H1 (cell line): ENCODE measurements at regions not wholly inside any gene's neighbourhood (a gene's known extent, or its start where the extent isn't known, plus 50 kb on each side); places are given as distances from the start of the nearest gene placed in this dataset.

Experiments
- CTCF ChIA-PET: fragments of 300-600 bp; sonication (Branson Sonifier 250); formaldehyde crosslinking; loops from one replicate; lab custom pipeline; 2021; ENCODE audit not compliant: partially characterized antibody; lab: Charles Lee
- POLR2A ChIA-PET: fragments of 300-600 bp; sonication (Branson Sonifier 250); formaldehyde crosslinking; loops from one replicate; lab custom pipeline; 2021; ENCODE audit warnings: inconsistent platforms; ENCODE audit not compliant: partially characterized antibody; lab: Charles Lee
- DNase-seq, 2 experiments: peaks; one replicate each; pipeline versions ENCODE4 v3.0.0 to v3.0.0-alpha.2; 2010 to 2022; ENCODE audit warnings: low spot score in 2 of 2, low read depth in 1 of 2, mixed read lengths in 1 of 2
- FAIRE-seq: peaks from 2 replicates; lab custom pipeline; 2011; peaks lifted over from hg19 to GRCh38; lab: Jason Lieb, UNC
- H2AFZ ChIP-seq: 2 replicates; pipeline ENCODE4 v1.8.1; 2012; ENCODE audit warnings: low read length, inconsistent platforms
- H2AK5ac ChIP-seq: 2 replicates; pipeline ENCODE4 v1.6.1; 2013; ENCODE audit warnings: low read depth, low read length
- H2BK120ac ChIP-seq: replicated peaks from 2 replicates; pipeline ENCODE3; 2013; ENCODE audit warnings: low read depth, low read length, inconsistent platforms
- H2BK12ac ChIP-seq: 2 replicates; pipeline ENCODE4 v1.6.1; 2013; ENCODE audit warnings: low read depth, low read length
- H2BK15ac ChIP-seq: 2 replicates; pipeline ENCODE4 v1.6.1; 2013; ENCODE audit warnings: low read length
- H2BK20ac ChIP-seq: 2 replicates; pipeline ENCODE4 v1.6.1; 2013; ENCODE audit warnings: low read length
- H2BK5ac ChIP-seq: 2 replicates; pipeline ENCODE4 v1.6.1; 2013; ENCODE audit warnings: low read depth, low read length
- H3K14ac ChIP-seq: 2 replicates; pipeline ENCODE4 v1.6.1; 2013; ENCODE audit warnings: inconsistent platforms; ENCODE audit not compliant: insufficient read length
- H3K18ac ChIP-seq: 2 replicates; pipeline ENCODE4 v1.6.1; 2013; ENCODE audit warnings: low read length; ENCODE audit errors: extremely low read depth
- H3K23ac ChIP-seq: 2 replicates; pipeline ENCODE4 v1.6.1; 2013; ENCODE audit warnings: inconsistent platforms; ENCODE audit not compliant: insufficient read length
- H3K23me2 ChIP-seq: 2 replicates; pipeline ENCODE4 v1.6.1; 2013; ENCODE audit warnings: low read depth, low read length
- H3K27ac ChIP-seq: 2 replicates; pipeline ENCODE4 v1.6.1; 2011; ENCODE audit warnings: low read depth, low read length, inconsistent platforms
- H3K27me3 ChIP-seq, 4 experiments: replicated peaks in 1 of 4; 1 replicate in 1 of 4; 2 replicates in 3 of 4; pipeline versions ENCODE4 v1.6.1 to v1.8.1; 2011 to 2013; ENCODE audit warnings: low read length in 3 of 4, mild to moderate bottlenecking in 3 of 4, inconsistent platforms in 2 of 4, mixed read lengths in 2 of 4, moderate library complexity in 1 of 4; ENCODE audit not compliant: control insufficient read depth in 3 of 4, insufficient read depth in 3 of 4; ENCODE audit errors: extremely low read depth in 1 of 4
- H3K36me3 ChIP-seq, 4 experiments: 2 replicates each; pipeline versions ENCODE4 v1.6.1 to v1.8.1; 2011 to 2013; ENCODE audit warnings: mild to moderate bottlenecking in 4 of 4, low read length in 3 of 4, moderate library complexity in 2 of 4, control low read depth in 1 of 4, inconsistent platforms in 1 of 4; ENCODE audit not compliant: insufficient read depth in 4 of 4, control insufficient read depth in 2 of 4
- H3K4ac ChIP-seq: replicated peaks from 2 replicates; pipeline ENCODE3; 2013; ENCODE audit warnings: low read length, low read depth, mixed read lengths, inconsistent platforms; ENCODE audit not compliant: insufficient read length
- H3K4me1 ChIP-seq, 4 experiments: replicated peaks in 1 of 4; 1 replicate in 1 of 4; 2 replicates in 3 of 4; pipeline versions ENCODE4 v1.6.1 to v1.8.1; 2011 to 2013; ENCODE audit warnings: low read length in 3 of 4, inconsistent platforms in 2 of 4, mixed read lengths in 1 of 4; ENCODE audit not compliant: insufficient read depth in 4 of 4, control insufficient read depth in 3 of 4
- H3K4me2 ChIP-seq, 2 experiments: 2 replicates each; pipeline versions ENCODE4 v1.6.1 to v1.8.1; 2011 to 2013; ENCODE audit warnings: low read depth in 2 of 2, low read length in 2 of 2, control low read depth in 1 of 2, inconsistent platforms in 1 of 2, mild to moderate bottlenecking in 1 of 2; ENCODE audit not compliant: insufficient read depth in 1 of 2
- H3K4me3 ChIP-seq, 4 experiments: fragments of 200-600, 300-600 bp in 1 of 4; sonication (generic), shearing (Covaris generic), sonication (Bioruptor Twin) in 1 of 4; 2 replicates each; pipeline versions ENCODE4 v1.5.1 to v1.8.1; 2011 to 2016; ENCODE audit warnings: low read length in 4 of 4, low read depth in 3 of 4, control low read depth in 2 of 4, inconsistent platforms in 2 of 4, mild to moderate bottlenecking in 2 of 4, mixed read lengths in 1 of 4, moderate library complexity in 1 of 4; ENCODE audit not compliant: insufficient read depth in 2 of 4; ENCODE audit errors: extremely low read depth in 1 of 4
- H3K56ac ChIP-seq: replicated peaks from 2 replicates; pipeline ENCODE3; 2013; ENCODE audit warnings: low read depth, mild to moderate bottlenecking, mixed read lengths, low read length, inconsistent platforms; ENCODE audit not compliant: insufficient read length
- H3K79me1 ChIP-seq: 2 replicates; pipeline ENCODE4 v1.6.1; 2013; ENCODE audit warnings: low read depth, low read length, control low read depth
- H3K79me2 ChIP-seq, 2 experiments: 2 replicates each; pipeline versions ENCODE4 v1.6.1 to v1.8.1; 2012 to 2013; ENCODE audit warnings: low read length in 2 of 2, mild to moderate bottlenecking in 2 of 2, inconsistent platforms in 1 of 2; ENCODE audit not compliant: insufficient read depth in 2 of 2, control insufficient read depth in 1 of 2
- H3K9ac ChIP-seq, 4 experiments: replicated peaks in 1 of 4; 1 replicate in 1 of 4; 2 replicates in 3 of 4; pipeline versions ENCODE4 v1.6.1 to v1.8.1; 2011 to 2013; ENCODE audit warnings: low read depth in 3 of 4, low read length in 3 of 4, control low read depth in 2 of 4, mild to moderate bottlenecking in 2 of 4, moderate library complexity in 2 of 4, inconsistent platforms in 1 of 4; ENCODE audit errors: extremely low read depth in 1 of 4
- H3K9me3 ChIP-seq, 2 experiments: 2 replicates each; pipeline versions ENCODE4 v1.6.1 to v1.8.1; 2012 to 2013; ENCODE audit warnings: mild to moderate bottlenecking in 2 of 2, moderate library complexity in 2 of 2, control low read depth in 1 of 2, inconsistent platforms in 1 of 2, low read depth in 1 of 2, low read length in 1 of 2, mixed read lengths in 1 of 2; ENCODE audit not compliant: insufficient read depth in 2 of 2
- H4K20me1 ChIP-seq, 2 experiments: replicated peaks in 1 of 2; 2 replicates each; pipeline versions ENCODE3 to v1.8.1; 2011 to 2013; ENCODE audit warnings: inconsistent platforms in 2 of 2, low read length in 2 of 2, mild to moderate bottlenecking in 1 of 2; ENCODE audit not compliant: insufficient read depth in 2 of 2, control insufficient read depth in 1 of 2
- H4K5ac ChIP-seq: 2 replicates; pipeline ENCODE4 v1.6.1; 2013; ENCODE audit warnings: low read length, low read depth, mixed read lengths, inconsistent platforms; ENCODE audit not compliant: insufficient read length
- H4K8ac ChIP-seq: 2 replicates; pipeline ENCODE4 v1.8.0; 2013; ENCODE audit warnings: mild to moderate bottlenecking, moderate library complexity, low read length, inconsistent platforms; ENCODE audit not compliant: insufficient read depth; ENCODE audit errors: extremely low read depth
- H4K91ac ChIP-seq: replicated peaks from 2 replicates; pipeline ENCODE3; 2013; ENCODE audit warnings: low read length, mixed read lengths, inconsistent platforms; ENCODE audit not compliant: insufficient read length
- CTCF ChIP-seq, 3 experiments: IDR thresholded peaks; 1 replicate in 2 of 3; 2 replicates in 1 of 3; pipeline versions ENCODE4 v1.5.1 to v1.6.1; 2011; ENCODE audit warnings: low read length in 3 of 3, mild to moderate bottlenecking in 3 of 3, inconsistent platforms in 2 of 3, low read depth in 1 of 3, moderate library complexity in 1 of 3; ENCODE audit not compliant: insufficient read depth in 1 of 3; ENCODE audit errors: control extremely low read depth in 1 of 3
- WGBS, 2 experiments: shearing (Covaris generic) in 1 of 2; methylation state at CpG; one replicate each; pipeline versions ENCODE4 v1.1.6 to v1.1.7; 2013 to 2015; ENCODE audit warnings: low lambda C conversion rate in 2 of 2, mixed read lengths in 2 of 2, inconsistent platforms in 1 of 2, low coverage in 1 of 2, missing lambda C conversion rate in 1 of 2; ENCODE audit not compliant: insufficient replicate concordance in 2 of 2, insufficient coverage in 1 of 2, insufficient read length in 1 of 2; ENCODE audit errors: extremely low coverage in 1 of 2, missing lambda C conversion rate in 1 of 2; 5-methylcytosine and 5-hydroxymethylcytosine counted together

- Histone ChIP-seq H2BK5ac (no peak overlapping the region), H3K23ac (no peak overlapping the region), H2AK5ac (no peak overlapping the region), H3K14ac (no peak overlapping the region), H4K91ac (no peak overlapping the region), H3K4me3 (no peak overlapping the region), H3K23me2 (no peaks in the 10 kb centered on the region), H3K79me2 (no peaks in the 10 kb centered on the region), H3K18ac (no peak overlapping the region), H3K27ac (no peak overlapping the region), H3K36me3 (no peaks in the 10 kb centered on the region), H3K4me2 (no peak overlapping the region), H2AFZ (no peak overlapping the region), H3K9ac (no peak overlapping the region), H2BK15ac (no peak overlapping the region), H3K9me3 (peaks cover 0 to 4% of the 10 kb centered on the region in 2 experiments; a peak in 1 of 4 replicates), H3K56ac (no peak overlapping the region), H2BK120ac (no peak overlapping the region), H3K4me1 (no peaks in the 10 kb centered on the region), H2BK20ac (no peak overlapping the region), H3K4ac (no peak overlapping the region), H4K8ac (no peak overlapping the region), H4K5ac (no peak overlapping the region), H4K20me1 (no peaks in the 10 kb centered on the region), H3K79me1 (no peaks in the 10 kb centered on the region), H2BK12ac (no peak overlapping the region), H3K27me3 (no peaks in the 10 kb centered on the region)
- WGBS, 2 experiments: 89% methylated on average over 2 of the region's 2 CpGs; no CpG with 5 or more reads in 1 of the 2 experiments
- ChIA-PET POLR2A (no interaction called here), CTCF (no interaction called here)
- no peak for TF ChIP-seq CTCF (IDR thresholded peaks at IDR 0.05; ENCODE audit: control extremely low read depth in 1 of 3, insufficient read depth in 1 of 3, low read depth in 1 of 3, low read length in 3 of 3)
- DNase-seq: no peak
- no peak for FAIRE-seq
These were observed 197.0 kb downstream of the STK31 start for GRCh38 chr7:23907012-23907411.
